Small intestine (tissue), 7 donors: ENCODE measurements at regions not wholly inside any gene's neighbourhood (a gene's known extent, or its start where the extent isn't known, plus 50 kb on each side); places are given as distances from the start of the nearest gene placed in this dataset.

Experiments used
- DNase-seq, 2 donors: peaks; one replicate each; pipeline versions ENCODE4 v3.0.0 to v3.0.0-alpha.2; 2013
- FAIRE-seq: peaks from 2 replicates; lab custom pipeline; 2012; peaks lifted over from hg19 to GRCh38; lab: Jason Lieb, UNC
- H3K27ac ChIP-seq, 3 donors: one replicate each; pipeline ENCODE4 v1.5.1; 2013; ENCODE audit warnings: low read length in 2 of 3, mild to moderate bottlenecking in 2 of 3, control low read depth in 1 of 3, inconsistent platforms in 1 of 3, low read depth in 1 of 3, moderate library complexity in 1 of 3
- H3K27me3 ChIP-seq, 3 donors: one replicate each; pipeline ENCODE4 v1.6.1; 2013; ENCODE audit warnings: low read length in 3 of 3, inconsistent platforms in 1 of 3; ENCODE audit not compliant: control insufficient read depth in 3 of 3, insufficient read depth in 3 of 3
- H3K36me3 ChIP-seq, 3 donors: one replicate each; pipeline ENCODE4 v1.6.1; 2013; ENCODE audit warnings: low read length in 3 of 3, inconsistent platforms in 1 of 3, low read depth in 1 of 3, mild to moderate bottlenecking in 1 of 3, moderate library complexity in 1 of 3; ENCODE audit not compliant: control insufficient read depth in 3 of 3, insufficient read depth in 2 of 3
- H3K4me1 ChIP-seq, 3 donors: one replicate each; pipeline ENCODE4 v1.6.1; 2013; ENCODE audit warnings: low read length in 2 of 3, inconsistent platforms in 1 of 3, low read depth in 1 of 3, mild to moderate bottlenecking in 1 of 3, moderate library complexity in 1 of 3; ENCODE audit not compliant: control insufficient read depth in 3 of 3, insufficient read depth in 2 of 3
- H3K4me3 ChIP-seq, 3 donors: one replicate each; pipeline ENCODE4 v1.5.1; 2013; ENCODE audit warnings: low read length in 3 of 3, control low read depth in 1 of 3, inconsistent platforms in 1 of 3, low read depth in 1 of 3, mild to moderate bottlenecking in 1 of 3, moderate library complexity in 1 of 3
- H3K9me3 ChIP-seq, 2 donors: one replicate each; pipeline ENCODE4 v1.6.1; 2013; ENCODE audit warnings: low read depth in 1 of 2, low read length in 1 of 2; ENCODE audit not compliant: control insufficient read depth in 2 of 2, insufficient read depth in 1 of 2
- WGBS, 3 donors: extraction: QIAGEN DNeasy Blood & Tissue Kit; methylation state at CpG; one replicate each; pipeline ENCODE4 v1.1.7; 2013; 5-methylcytosine and 5-hydroxymethylcytosine counted together
- donor health status: healthy with polysubstance abuse.
- donor health status: control.
- donor health status: control.
- donor health status: Bipolar disorder and iron deficiency.
- donor health status: healthy.

GRCh38 chr6:3541006-3541585 lies 84.2 kb upstream of the SLC22A23 start:
- FAIRE-seq (no peak), DNase-seq (peak; percentile 79 to 91)
- H3K27me3 ChIP-seq: no peaks in the 10 kb centered on the region
- H3K27ac ChIP-seq: peak overlapping the region; percentile 40 to 80 (median 61)
- no peaks in the 10 kb centered on the region for H3K9me3 ChIP-seq
- H3K4me1 ChIP-seq: peaks cover 5 to 75% (median 11%) of the 10 kb centered on the region in 3 donors
- no peak overlapping the region for H3K4me3 ChIP-seq
- WGBS, 3 donors: 11 to 48% (median 25%) methylated on average over 9 of the region's 9 CpGs
- H3K36me3 ChIP-seq: no peaks in the 10 kb centered on the region

- FAIRE-seq: no peak
- no peak for DNase-seq
- no peaks in the 10 kb centered on the region for H3K9me3 ChIP-seq
- 79 to 91% (median 90%) methylated on average over 8 of the region's 8 CpGs for WGBS, 3 donors
- H3K27ac ChIP-seq: peak overlapping the region; percentile 20 to 80 (median 51)
- H3K4me3 ChIP-seq: no peak overlapping the region
- peaks cover 5 to 73% (median 12%) of the 10 kb centered on the region in 3 donors for H3K4me1 ChIP-seq
- no peaks in the 10 kb centered on the region for H3K36me3 ChIP-seq
- H3K27me3 ChIP-seq: no peaks in the 10 kb centered on the region
Measured at GRCh38 chr6:3540253-3540820, 83.5 kb upstream of the SLC22A23 start.

GRCh38 chr6:3538536-3538935 lies 81.7 kb upstream of the SLC22A23 start:
- Histone ChIP-seq H3K36me3 (no peaks in the 10 kb centered on the region), H3K27me3 (no peaks in the 10 kb centered on the region), H3K4me3 (no peak overlapping the region), H3K4me1 (peaks cover 7 to 84% (median 14%) of the 10 kb centered on the region in 3 donors), H3K27ac (no peak overlapping the region), H3K9me3 (no peaks in the 10 kb centered on the region)
- DNase-seq (no peak), FAIRE-seq (no peak)
- WGBS, 3 donors: 59 to 62% (median 60%) methylated on average over 6 of the region's 6 CpGs

- WGBS, 3 donors: 58 to 73% (median 62%) methylated on average over 8 of the region's 8 CpGs
- DNase-seq (peak in 1 of 2 donors; percentile 37), FAIRE-seq (no peak)
- Histone ChIP-seq H3K4me3 (no peak overlapping the region), H3K27ac (peak overlapping the region in 2 of 3 donors; percentile 30 to 82), H3K36me3 (no peaks in the 10 kb centered on the region), H3K4me1 (peaks cover 7 to 75% (median 10%) of the 10 kb centered on the region in 3 donors), H3K27me3 (no peaks in the 10 kb centered on the region), H3K9me3 (no peaks in the 10 kb centered on the region)
Measured at GRCh38 chr6:3536901-3537300, 80.1 kb upstream of the SLC22A23 start.

GRCh38 chr6:3535776-3536435 lies 79.1 kb upstream of the SLC22A23 start:
- WGBS, 3 donors: 22 to 66% (median 37%) methylated on average over 19 of the region's 19 CpGs
- H3K4me3 ChIP-seq: no peak overlapping the region
- H3K27ac ChIP-seq: peak overlapping the region; percentile 30 to 83 (median 60)
- H3K4me1 ChIP-seq: peaks cover 5 to 66% (median 8%) of the 10 kb centered on the region in 3 donors
- no peaks in the 10 kb centered on the region for H3K36me3 ChIP-seq
- no peaks in the 10 kb centered on the region for H3K9me3 ChIP-seq
- H3K27me3 ChIP-seq: no peaks in the 10 kb centered on the region
- FAIRE-seq: no peak
- peak; percentile 78 to 95 for DNase-seq

GRCh38 chr6:3535033-3535775 lies 78.4 kb upstream of the SLC22A23 start:
- Histone ChIP-seq H3K4me1 (peaks cover 5 to 59% (median 6%) of the 10 kb centered on the region in 3 donors), H3K27me3 (no peaks in the 10 kb centered on the region), H3K27ac (peak overlapping the region; percentile 30 to 83 (median 47)), H3K36me3 (no peaks in the 10 kb centered on the region), H3K4me3 (no peak overlapping the region), H3K9me3 (no peaks in the 10 kb centered on the region)
- DNase-seq (no peak), FAIRE-seq (no peak)
- 15 to 58% (median 34%) methylated on average over 4 of the region's 4 CpGs for WGBS, 3 donors

GRCh38 chr6:3534599-3534998 lies 77.7 kb upstream of the SLC22A23 start:
- H3K36me3 ChIP-seq: no peaks in the 10 kb centered on the region
- no peak overlapping the region for H3K4me3 ChIP-seq
- no peak for FAIRE-seq
- peaks cover 5 to 53% (median 6%) of the 10 kb centered on the region in 3 donors for H3K4me1 ChIP-seq
- peak overlapping the region in 2 of 3 donors; percentile 47 to 83 for H3K27ac ChIP-seq
- H3K9me3 ChIP-seq: no peaks in the 10 kb centered on the region
- H3K27me3 ChIP-seq: no peaks in the 10 kb centered on the region
- WGBS, 3 donors: 70 to 84% (median 82%) methylated on average over 4 of the region's 4 CpGs
- DNase-seq: no peak

GRCh38 chr6:3533981-3534380 lies 77.1 kb upstream of the SLC22A23 start:
- Histone ChIP-seq H3K9me3 (no peaks in the 10 kb centered on the region), H3K27me3 (no peaks in the 10 kb centered on the region), H3K4me3 (no peak overlapping the region), H3K36me3 (no peaks in the 10 kb centered on the region), H3K4me1 (peaks cover 5 to 48% (median 6%) of the 10 kb centered on the region in 3 donors), H3K27ac (peak overlapping the region in 2 of 3 donors; percentile 4 to 24)
- 50 to 80% (median 54%) methylated on average over 6 of the region's 6 CpGs for WGBS, 3 donors
- no peak for DNase-seq
- no peak for FAIRE-seq
